HG02610 (cell line): ENCODE measurements at regions not wholly inside any gene's neighbourhood (a gene's known extent, or its start where the extent isn't known, plus 50 kb on each side); places are given as distances from the start of the nearest gene placed in this dataset.
A peak's percentile ranks its signal among the peaks of the same experiment; 100 is the strongest.

ENCODE experiments used
- ATAC-seq: cut with Tn5 transposase; IDR thresholded peaks from one replicate; pipeline ENCODE4 v1.9.1; 2021; ENCODE audit warnings: mild to moderate bottlenecking, moderate library complexity; ENCODE audit not compliant: unreplicated experiment

GRCh38 chr3:176798680-176799079, 398.6 kb downstream of the TBL1XR1 start:
- no peak for ATAC-seq

- ATAC-seq: no peak
These were observed 400.9 kb downstream of the TBL1XR1 start for GRCh38 chr3:176796371-176796770.

- no peak for ATAC-seq
These were observed 401.4 kb downstream of the TBL1XR1 start for GRCh38 chr3:176795891-176796290.

DNA sequence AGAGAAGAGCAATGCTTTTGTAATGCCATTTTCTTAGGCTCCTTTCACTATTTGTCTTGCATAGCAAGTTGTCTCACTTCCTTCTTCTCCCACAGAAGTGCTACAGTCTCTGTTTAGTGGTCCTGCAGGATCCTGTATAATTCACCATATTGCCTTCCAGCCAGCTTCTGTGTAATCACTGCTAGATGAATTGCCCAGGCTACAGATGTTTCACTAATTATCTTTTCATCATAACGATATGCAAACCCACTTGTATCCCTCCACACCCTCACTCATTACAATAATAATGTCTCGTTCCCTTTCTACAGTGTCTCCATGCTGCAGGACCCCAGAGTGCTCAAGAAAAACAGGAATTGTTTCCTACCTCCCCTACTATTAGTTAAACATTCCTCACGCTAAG, 402.9 kb downstream of the TBL1XR1 start:
- ATAC-seq: no peak

DNA sequence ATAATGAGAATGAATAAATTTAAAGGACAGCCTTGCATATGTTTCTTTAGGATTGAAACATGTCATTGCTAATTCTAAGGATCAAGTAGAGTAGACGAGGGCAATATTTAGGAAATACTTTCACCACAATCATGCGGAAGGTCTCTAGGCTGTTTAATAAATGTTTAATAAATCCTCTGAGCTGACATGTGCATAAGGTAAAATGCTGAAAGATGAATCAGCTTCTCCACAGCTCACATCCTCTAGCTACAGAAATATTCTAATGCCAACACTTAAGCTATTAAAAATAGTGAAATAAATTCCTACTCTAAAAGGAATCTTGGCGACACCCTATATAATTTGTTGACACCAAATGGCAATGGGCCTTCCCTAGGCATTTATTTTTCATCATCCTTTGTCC, 407.3 kb downstream of the TBL1XR1 start:
- no peak for ATAC-seq

GRCh38 chr3:176789281-176789705, 408.0 kb downstream of the TBL1XR1 start:
- ATAC-seq: no peak

DNA sequence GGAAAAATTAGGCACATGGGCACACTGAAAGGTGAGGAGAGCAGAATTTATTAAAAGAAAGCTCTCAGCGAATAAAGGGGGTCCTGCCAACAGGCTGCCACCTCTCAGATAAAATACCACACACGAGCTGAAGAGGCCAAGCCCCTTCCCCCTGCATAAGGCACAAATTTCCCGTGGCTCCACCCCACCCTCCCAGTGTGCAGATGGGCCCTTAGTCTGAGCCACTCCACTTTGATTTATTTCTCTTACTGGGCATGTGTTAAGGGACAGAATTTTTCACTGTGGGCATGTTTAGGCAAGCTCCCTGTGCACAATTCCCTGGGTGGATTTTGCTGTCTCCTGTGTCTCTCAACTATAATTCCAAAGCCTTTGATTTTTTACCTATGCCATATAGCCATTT, 409.8 kb downstream of the TBL1XR1 start:
- no peak for ATAC-seq

DNA sequence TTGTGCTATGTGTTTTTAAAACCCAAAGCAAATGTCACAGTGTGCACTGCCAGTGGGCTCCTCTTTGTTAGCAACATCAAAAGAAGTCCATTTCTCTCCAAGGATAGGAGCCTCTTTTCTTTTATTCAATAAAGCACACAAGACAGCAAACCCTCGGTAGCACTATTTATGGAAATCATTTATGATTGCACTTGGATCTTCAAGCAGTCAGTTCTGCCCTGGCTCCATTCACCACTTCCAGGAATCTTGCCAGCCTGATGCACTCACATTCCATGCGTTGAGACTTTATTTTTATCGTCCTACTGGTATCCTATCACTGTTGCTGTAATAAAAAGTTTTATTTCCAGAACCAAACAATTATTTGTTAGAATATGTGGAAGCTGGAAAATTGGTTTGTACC, 412.1 kb downstream of the TBL1XR1 start:
- no peak for ATAC-seq

GRCh38 chr3:176780766-176781165, 416.5 kb downstream of the TBL1XR1 start:
- ATAC-seq: no peak

DNA sequence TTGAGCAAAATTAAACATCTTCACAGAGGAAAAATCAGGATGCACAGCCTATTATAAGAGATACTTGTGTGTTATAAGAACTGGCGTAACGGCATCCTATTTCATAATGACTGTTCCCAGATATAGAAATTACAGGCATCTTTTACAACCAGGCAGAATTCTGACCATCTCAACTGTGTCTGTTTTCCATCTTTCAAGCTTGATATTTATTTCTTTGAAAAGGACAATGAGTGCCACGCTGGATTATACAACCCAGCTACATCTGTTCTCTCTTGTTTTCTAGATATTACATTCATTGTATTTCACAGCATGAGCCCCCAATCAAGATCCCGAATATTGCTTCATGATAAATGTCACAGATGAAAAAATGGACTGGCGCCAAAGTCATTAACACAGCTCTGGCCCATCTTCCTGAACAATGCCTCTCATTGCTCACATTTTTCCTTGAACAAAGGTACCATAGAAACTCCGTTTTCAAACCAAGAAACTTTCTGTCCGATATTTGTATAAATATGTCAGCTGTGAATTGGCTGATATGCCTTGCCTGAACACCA, 420.6 kb downstream of the TBL1XR1 start:
- ATAC-seq: no peak

DNA sequence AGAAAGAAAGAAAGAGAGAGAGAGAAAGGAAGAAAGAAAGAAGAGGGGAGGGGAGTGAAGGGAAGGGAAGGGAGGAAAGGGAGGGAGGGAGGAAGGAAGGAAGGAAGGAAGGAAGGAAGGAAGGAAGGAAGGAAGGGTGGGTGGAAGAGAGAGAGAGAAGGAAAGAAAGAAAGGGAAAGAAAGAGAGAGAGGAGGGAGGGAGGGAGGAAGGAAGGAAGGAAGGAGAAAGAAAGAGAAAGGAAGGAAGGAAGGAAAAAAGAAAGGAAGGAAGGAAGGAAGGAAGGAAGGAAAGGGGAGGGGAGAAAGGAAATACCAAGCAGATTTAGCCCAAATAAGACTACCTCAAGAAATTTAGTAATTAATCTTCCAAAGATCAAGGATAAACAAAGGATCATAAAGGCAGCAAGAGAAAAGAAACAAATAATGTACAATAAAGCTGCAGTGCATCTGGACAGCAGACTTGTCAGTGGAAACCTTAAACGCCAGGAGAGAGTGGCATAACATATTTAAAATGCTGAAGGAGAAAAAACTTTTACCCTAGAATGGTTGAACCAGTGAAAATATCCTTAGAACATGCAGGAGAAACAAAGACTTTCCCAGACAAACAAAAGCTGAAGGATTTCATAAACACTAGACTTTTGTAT, 427.6 kb downstream of the TBL1XR1 start:
- ATAC-seq: no peak

DNA sequence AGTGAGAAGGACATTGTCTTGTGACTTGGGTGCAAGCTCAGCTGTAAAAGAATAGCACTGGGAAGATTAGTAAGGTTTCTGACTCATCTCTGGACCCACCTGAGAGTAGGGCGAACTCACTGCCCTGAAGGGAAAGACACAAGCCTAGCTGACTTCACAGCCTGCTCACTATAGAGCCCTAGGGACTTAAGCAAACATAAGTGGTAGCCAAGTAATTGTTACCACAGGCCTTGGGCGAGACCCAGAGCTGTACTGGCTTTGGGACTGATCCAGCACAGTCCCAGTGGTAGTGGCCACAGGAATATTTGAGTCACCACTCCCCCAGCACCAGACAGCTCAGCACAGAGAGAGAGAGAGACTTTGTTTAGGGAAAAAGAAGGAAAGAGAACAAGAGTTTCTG, 429.9 kb downstream of the TBL1XR1 start:
- ATAC-seq: peak; percentile 55

- no peak for ATAC-seq
These were observed 430.4 kb downstream of the TBL1XR1 start for GRCh38 chr3:176766862-176767261.

DNA sequence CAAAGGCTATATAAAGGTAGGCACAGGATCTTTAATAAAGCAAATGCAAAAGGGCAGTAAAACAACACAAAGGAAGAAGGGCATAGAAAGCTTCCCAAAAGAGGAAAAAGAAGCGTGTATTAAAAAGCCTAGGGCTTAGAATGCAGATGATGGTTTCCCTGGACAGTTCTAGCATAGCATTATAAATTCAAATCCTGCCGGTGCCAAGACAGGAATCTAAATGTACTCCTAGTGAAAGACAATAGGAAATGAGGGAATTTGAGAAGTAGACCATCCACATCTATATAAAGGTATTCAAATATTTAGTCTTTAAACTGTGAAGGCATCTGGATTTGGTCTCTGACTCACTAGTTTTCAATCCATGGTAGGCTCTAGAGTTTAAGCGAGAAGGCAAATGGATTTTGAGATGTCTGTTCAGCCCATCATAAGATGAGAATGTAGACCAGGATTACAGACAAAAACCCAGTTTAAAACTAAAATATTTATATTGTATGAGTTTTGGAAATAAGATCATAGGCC, 431.8 kb downstream of the TBL1XR1 start:
- no peak for ATAC-seq

GRCh38 chr3:176759815-176760506, 437.3 kb downstream of the TBL1XR1 start:
- ATAC-seq: no peak

DNA sequence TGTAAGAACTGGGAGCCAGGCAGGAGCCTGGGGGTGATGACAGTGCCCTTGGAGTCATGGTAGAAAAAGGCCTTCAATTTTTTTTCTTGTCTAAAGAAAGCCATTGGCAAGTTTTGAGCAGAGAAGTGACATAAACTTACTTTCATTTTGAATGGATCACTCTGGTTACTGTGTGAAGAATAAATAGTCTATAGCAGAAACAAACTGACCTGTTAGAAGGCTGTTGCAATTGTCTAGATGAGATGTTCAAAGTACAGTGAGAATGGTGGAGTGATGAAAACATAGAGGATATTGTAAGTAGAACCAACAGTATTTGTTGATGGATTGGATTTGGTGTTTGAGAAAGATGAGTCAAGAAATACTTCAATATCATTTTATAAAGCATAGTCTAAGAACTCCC, 439.9 kb downstream of the TBL1XR1 start:
- ATAC-seq: no peak

DNA sequence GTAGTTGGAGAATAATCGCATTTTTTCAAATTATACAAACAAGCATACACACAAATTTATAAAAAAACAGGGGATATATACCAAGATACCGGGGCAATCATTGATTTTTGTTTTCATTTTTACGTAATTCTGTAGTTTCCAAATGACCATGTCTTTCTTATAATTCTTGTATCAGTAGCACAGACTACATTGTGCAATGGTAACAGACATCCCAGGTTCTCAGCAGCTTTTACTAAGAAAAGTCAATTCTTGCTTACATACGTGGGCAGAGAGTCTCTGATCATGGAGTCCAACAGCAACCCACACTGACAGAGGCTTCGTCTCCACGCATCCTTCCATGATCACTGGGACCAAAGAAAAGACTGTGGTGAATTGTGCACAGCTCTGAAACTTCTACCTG, 441.3 kb downstream of the TBL1XR1 start:
- ATAC-seq: no peak

DNA sequence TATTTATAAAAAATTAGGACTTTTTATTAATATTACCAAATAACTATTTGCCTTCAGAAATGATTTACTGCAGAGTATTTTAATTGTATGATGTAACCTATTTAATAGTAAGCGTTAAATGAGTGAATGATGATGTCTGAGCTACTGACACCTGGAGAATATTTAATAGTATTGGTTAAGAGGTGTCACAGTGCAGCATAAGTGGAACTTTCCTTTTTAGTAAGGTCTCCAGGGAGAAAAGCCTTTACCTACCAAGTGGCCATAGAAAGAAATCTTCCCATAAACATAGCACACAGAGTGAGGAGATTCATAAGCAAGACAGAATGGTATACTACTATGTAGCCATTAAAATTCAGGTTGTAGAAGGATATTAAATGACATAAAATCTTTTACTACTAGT, 441.7 kb downstream of the TBL1XR1 start:
- no peak for ATAC-seq

DNA sequence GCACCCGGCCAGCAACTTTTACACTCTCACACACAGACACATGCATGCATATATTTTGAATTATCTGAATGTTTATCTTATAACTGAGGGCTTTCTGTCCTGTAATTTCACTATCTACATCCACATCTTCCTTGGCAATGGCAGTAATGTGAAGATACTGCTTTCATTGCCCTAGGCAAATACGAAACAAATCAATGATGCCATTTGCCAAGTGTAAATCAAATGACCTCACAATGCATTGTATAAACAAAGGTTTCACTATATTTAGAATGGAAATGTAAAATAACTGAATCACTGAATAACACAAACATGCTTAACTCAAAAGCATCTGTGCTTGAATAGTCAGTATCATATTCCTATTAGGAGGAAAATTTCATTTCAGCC, 455.6 kb downstream of the TBL1XR1 start:
- ATAC-seq: no peak

DNA sequence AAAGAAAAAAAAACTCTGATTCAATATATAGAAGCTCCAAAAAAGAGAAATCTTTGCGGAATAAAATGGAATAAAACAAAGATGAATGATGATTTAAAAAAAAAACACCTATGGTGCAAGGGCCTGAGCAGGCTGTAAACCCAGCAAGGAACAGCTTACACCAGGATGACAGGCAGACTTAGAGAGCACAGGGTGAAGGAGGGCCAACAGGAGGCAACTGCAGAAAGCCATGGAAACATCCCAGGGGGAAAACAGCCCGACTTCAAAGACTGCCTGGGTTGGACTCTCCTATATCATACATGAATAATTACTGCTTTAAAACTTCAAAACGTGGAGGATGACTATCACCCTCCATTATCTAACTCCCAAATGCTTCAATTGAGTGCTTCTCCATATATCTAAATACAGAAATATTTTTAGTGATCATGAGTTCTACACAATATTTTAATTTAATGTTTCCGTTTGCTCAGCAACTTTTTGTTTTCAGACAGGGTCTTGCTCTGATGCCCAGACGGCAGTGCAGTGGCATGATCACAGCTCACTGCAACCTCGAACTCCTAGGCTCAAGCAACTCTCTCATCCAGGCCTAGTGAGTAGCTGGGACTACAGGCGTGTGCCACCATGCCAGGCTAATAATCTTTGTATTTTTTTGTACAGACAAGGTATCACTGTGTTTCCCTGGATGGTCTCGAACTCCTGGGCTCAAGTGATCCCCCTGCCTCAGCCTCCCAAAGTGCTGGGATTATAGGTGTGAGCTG, 456.2 kb downstream of the TBL1XR1 start:
- ATAC-seq: no peak

DNA sequence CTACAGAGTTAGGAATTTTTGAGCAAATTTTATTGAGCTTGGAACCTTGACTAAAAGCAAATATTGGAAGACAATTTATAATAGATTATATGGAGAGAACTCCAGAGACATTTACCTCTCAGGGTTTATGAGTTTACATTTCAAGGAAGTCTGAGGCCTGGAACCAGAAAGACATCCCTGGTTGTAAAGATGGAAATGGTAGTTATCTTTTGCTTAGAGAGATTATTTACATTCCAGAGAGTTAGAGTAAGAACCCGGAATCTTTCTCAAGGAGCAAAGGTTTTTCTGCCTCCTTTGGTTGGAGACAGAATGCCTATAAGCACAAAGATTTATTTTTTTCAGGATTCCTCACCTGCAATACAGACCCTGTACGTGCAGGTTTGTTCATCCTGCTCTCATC, 458.1 kb downstream of the TBL1XR1 start:
- ATAC-seq: no peak
